A549 (cell line): ENCODE measurements at regions not wholly inside any gene's neighbourhood (a gene's known extent, or its start where the extent isn't known, plus 50 kb on each side); places are given as distances from the start of the nearest gene placed in this dataset.

Experiments used
- ATAC-seq, 2 experiments: fragments of 200-7000 bp in 1 of 2; fragments of >200 bp in 1 of 2; cut with Nextera tagmentation in 1 of 2; cut with Tn5 transposase in 1 of 2; 3 replicates each; pipeline versions ENCODE4 v1.8.0 to v1.9.1; 2018 to 2020; ENCODE audit warnings: mild to moderate bottlenecking in 1 of 2, moderate library complexity in 1 of 2
- CTCF ChIA-PET: fragments of 300-600 bp; sonication (Branson Sonifier 250); formaldehyde crosslinking; extraction: SDS; loops from one replicate; lab custom pipeline; 2021; ENCODE audit warnings: antibody characterized with exemption, inconsistent platforms; lab: Yijun Ruan, JAX
- POLR2A ChIA-PET: fragments of 350-600 bp; formaldehyde crosslinking; extraction: SDS; loops from one replicate; lab custom pipeline; 2021; ENCODE audit warnings: antibody characterized with exemption, inconsistent platforms; lab: Yijun Ruan, JAX
- DNase-seq, 2 experiments: peaks; one replicate each; pipeline versions ENCODE4 v3.0.0 to v3.0.0-alpha.2; 2011 to 2016; ENCODE audit warnings: low read depth in 1 of 2, low spot score in 1 of 2
- FAIRE-seq: peaks from 2 replicates; lab custom pipeline; 2011; peaks lifted over from hg19 to GRCh38; lab: Jason Lieb, UNC
- H3K27ac ChIP-seq, 2 experiments: fragments of >200 bp; sonication (Bioruptor Twin); formaldehyde crosslinking; 3 replicates each; pipeline ENCODE4 v1.5.1; 2016 to 2017
- H3K4me1 ChIP-seq: fragments of >200 bp; sonication (Bioruptor Twin); formaldehyde crosslinking; 3 replicates; pipeline ENCODE4 v1.6.1; 2016
- H3K4me2 ChIP-seq: fragments of >200 bp; sonication (Bioruptor Twin); formaldehyde crosslinking; 3 replicates; pipeline ENCODE4 v1.6.1; 2016
- H3K4me3 ChIP-seq: fragments of >200 bp; sonication (Bioruptor Twin); formaldehyde crosslinking; 3 replicates; pipeline ENCODE4 v1.5.1; 2016
- H3K9me3 ChIP-seq: fragments of >200 bp; sonication (Bioruptor Twin); formaldehyde crosslinking; 3 replicates; pipeline ENCODE4 v1.6.1; 2016
- BHLHE40 ChIP-seq: IDR thresholded peaks from 2 replicates; pipeline ENCODE4 v1.6.1; 2012; ENCODE audit warnings: low read depth, low read length, inconsistent platforms
- CBX2 ChIP-seq: fragments of 200-600 bp; sonication (generic); IDR thresholded peaks from 2 replicates; pipeline ENCODE4 v1.6.1; 2016; ENCODE audit warnings: low read depth, mild to moderate bottlenecking, borderline replicate concordance
- CEBPB ChIP-seq, 2 experiments: fragments of >200 bp in 1 of 2; sonication (Bioruptor Twin) in 1 of 2; formaldehyde crosslinking in 1 of 2; IDR thresholded peaks; 2 replicates each; pipeline ENCODE4 v1.6.1; 2012 to 2016
- CHD2 ChIP-seq: fragments of 150-350 bp; IDR thresholded peaks from 2 replicates; pipeline ENCODE4 v1.6.1; 2014; ENCODE audit warnings: low read length; ENCODE audit not compliant: partially characterized antibody
- EHF ChIP-seq: fragments of 250-450 bp; sonication (Bioruptor Pico); IDR thresholded peaks from 2 replicates; pipeline ENCODE4 v1.5.0; 2020; ENCODE audit warnings: mild to moderate bottlenecking
- ELK1 ChIP-seq: fragments of 150-350 bp; IDR thresholded peaks from 2 replicates; pipeline ENCODE4 v1.6.1; 2014; ENCODE audit warnings: low read depth, mild to moderate bottlenecking, low read length
- ESRRA ChIP-seq: fragments of 150-350 bp; IDR thresholded peaks from 2 replicates; pipeline ENCODE4 v1.6.1; 2014; ENCODE audit warnings: mild to moderate bottlenecking, low read length, borderline replicate concordance
- HDAC2 ChIP-seq: fragments of 200-600 bp; sonication (generic); IDR thresholded peaks from 2 replicates; pipeline ENCODE4 v1.6.1; 2016
- HOXB13 ChIP-seq: fragments of 250-450 bp; sonication (Bioruptor Pico); IDR thresholded peaks from 2 replicates; pipeline ENCODE4 v1.5.0; 2020; ENCODE audit warnings: low read depth, mild to moderate bottlenecking, moderate library complexity
- HOXB5 ChIP-seq: fragments of 250-450 bp; sonication (Bioruptor Pico); IDR thresholded peaks from 2 replicates; pipeline ENCODE4 v1.5.0; 2020; ENCODE audit warnings: mild to moderate bottlenecking, moderate library complexity
- JUN ChIP-seq, 2 experiments: fragments of >200 bp; sonication (Bioruptor Twin); formaldehyde crosslinking; IDR thresholded peaks; 2 replicates in 1 of 2; 3 replicates in 1 of 2; pipeline ENCODE4 v1.6.1; 2016 to 2017
- JUNB ChIP-seq: fragments of >200 bp; sonication (Bioruptor Twin); formaldehyde crosslinking; IDR thresholded peaks from 2 replicates; pipeline ENCODE4 v1.6.1; 2016
- MAZ ChIP-seq: fragments of 150-350 bp; IDR thresholded peaks from 2 replicates; pipeline ENCODE4 v1.6.1; 2014; ENCODE audit warnings: antibody characterized with exemption, low read depth, low read length, borderline replicate concordance
- PBX3 ChIP-seq: IDR thresholded peaks from 2 replicates; pipeline ENCODE4 v1.6.1; 2012
- PHF8 ChIP-seq: fragments of 200-600 bp; sonication (generic); IDR thresholded peaks from 2 replicates; pipeline ENCODE4 v1.6.1; 2016; ENCODE audit warnings: low read depth, mild to moderate bottlenecking, antibody characterized with exemption, moderate library complexity, borderline replicate concordance
- POLR2A ChIP-seq: IDR thresholded peaks from 2 replicates; pipeline ENCODE4 v1.6.1; 2012; ENCODE audit warnings: mild to moderate bottlenecking, low read length
- POLR2AphosphoS2 ChIP-seq: conservative IDR thresholded peaks from 2 replicates; pipeline ENCODE4 v1.6.1; 2012; ENCODE audit warnings: low read length, improper control_type of control experiment, inconsistent platforms
- RCOR1 ChIP-seq: fragments of 150-350 bp; IDR thresholded peaks from 2 replicates; pipeline ENCODE4 v1.6.1; 2014; ENCODE audit warnings: antibody characterized with exemption, low read length, low read depth
- SMC3 ChIP-seq: fragments of >200 bp; sonication (Bioruptor Twin); formaldehyde crosslinking; IDR thresholded peaks from 3 replicates; pipeline ENCODE4 v1.6.1; 2018; ENCODE audit warnings: inconsistent platforms
- ZSCAN20 ChIP-seq: fragments of 250-450 bp; sonication (Bioruptor Pico); IDR thresholded peaks from 2 replicates; pipeline ENCODE4 v1.8.0; 2022; ENCODE audit warnings: mild to moderate bottlenecking, moderate library complexity
- WGBS: methylation state at CpG from one replicate; pipeline ENCODE4 v1.1.6; 2017; ENCODE audit errors: missing lambda C conversion rate; 5-methylcytosine and 5-hydroxymethylcytosine counted together
- TF ChIP-seq, protein P1 (sequence below): fragments of 250-450 bp; sonication (Bioruptor Pico); IDR thresholded peaks from 2 replicates; pipeline ENCODE4 v1.5.0; 2021; ENCODE audit warnings: mild to moderate bottlenecking, moderate library complexity, borderline replicate concordance
- TF ChIP-seq, protein P2 (sequence below): fragments of >200 bp; sonication (Bioruptor Twin); formaldehyde crosslinking; IDR thresholded peaks from 2 replicates; pipeline ENCODE4 v1.6.1; 2016
- TF ChIP-seq, protein P3 (sequence below): fragments of 250-450 bp; sonication (Bioruptor Pico); IDR thresholded peaks from 2 replicates; pipeline ENCODE4 v1.5.0; 2020; ENCODE audit warnings: low read depth, mild to moderate bottlenecking, moderate library complexity
- TF ChIP-seq, protein P4 (sequence below): fragments of >200 bp; sonication (Bioruptor Twin); formaldehyde crosslinking; IDR thresholded peaks from 3 replicates; pipeline ENCODE4 v1.5.1; 2016
- TF ChIP-seq, protein P5 (sequence below): fragments of 200-600 bp; sonication (generic); IDR thresholded peaks from 2 replicates; pipeline ENCODE4 v1.6.1; 2016; ENCODE audit warnings: antibody characterized with exemption, mild to moderate bottlenecking, moderate library complexity

DNA sequence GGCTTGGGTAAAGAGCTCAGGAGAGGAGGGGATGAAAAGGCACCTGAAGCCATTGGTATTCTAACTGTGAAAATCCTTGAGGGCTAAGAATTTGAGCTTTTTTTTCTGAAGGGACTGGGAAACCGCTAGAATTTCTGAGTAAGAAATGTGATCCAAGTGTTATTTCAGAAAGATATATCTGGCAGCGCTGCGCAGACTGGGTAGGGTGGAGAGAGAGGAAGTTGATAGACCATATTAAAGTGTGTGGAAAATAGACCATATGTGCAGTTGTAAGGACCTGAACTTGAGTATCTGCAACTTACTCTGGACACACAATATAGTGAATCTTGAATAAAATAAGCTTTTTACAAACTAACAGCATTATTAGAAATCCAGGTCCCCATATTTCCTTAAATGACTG lies 427.4 kb downstream of the NDFIP2 start (continued):
- TF ChIP-seq, protein P1, sequence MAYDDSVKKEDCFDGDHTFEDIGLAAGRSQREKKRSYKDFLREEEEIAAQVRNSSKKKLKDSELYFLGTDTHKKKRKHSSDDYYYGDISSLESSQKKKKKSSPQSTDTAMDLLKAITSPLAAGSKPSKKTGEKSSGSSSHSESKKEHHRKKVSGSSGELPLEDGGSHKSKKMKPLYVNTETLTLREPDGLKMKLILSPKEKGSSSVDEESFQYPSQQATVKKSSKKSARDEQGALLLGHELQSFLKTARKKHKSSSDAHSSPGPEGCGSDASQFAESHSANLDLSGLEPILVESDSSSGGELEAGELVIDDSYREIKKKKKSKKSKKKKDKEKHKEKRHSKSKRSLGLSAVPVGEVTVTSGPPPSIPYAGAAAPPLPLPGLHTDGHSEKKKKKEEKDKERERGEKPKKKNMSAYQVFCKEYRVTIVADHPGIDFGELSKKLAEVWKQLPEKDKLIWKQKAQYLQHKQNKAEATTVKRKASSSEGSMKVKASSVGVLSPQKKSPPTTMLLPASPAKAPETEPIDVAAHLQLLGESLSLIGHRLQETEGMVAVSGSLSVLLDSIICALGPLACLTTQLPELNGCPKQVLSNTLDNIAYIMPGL (CRISPR knock-in tag) = no peak
- TF ChIP-seq EHF (CRISPR knock-in tag) (no peak), PHF8 (no peak), JUN (IDR thresholded peaks at IDR 0.05) (no peak), RCOR1 (no peak)
- TF ChIP-seq, protein P2, sequence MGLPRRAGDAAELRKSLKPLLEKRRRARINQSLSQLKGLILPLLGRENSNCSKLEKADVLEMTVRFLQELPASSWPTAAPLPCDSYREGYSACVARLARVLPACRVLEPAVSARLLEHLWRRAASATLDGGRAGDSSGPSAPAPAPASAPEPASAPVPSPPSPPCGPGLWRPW = no peak

GRCh38 chr13:79907527-79907926 lies 426.6 kb downstream of the NDFIP2 start:
- POLR2A ChIA-PET = no interaction called here

More at GRCh38 chr13:79907527-79907926, 426.6 kb downstream of the NDFIP2 start:
- H3K9me3 ChIP-seq = no peaks in the 10 kb centered on the region
- ATAC-seq = no peak
- no peak overlapping the region for H3K4me2 ChIP-seq
- CTCF ChIA-PET = no interaction called here
- TF ChIP-seq BHLHE40 (no peak), CHD2 (no peak), POLR2AphosphoS2 (no peak), SMC3 (no peak), HOXB5 (CRISPR knock-in tag) (no peak), PBX3 (no peak), CBX2 (no peak), ESRRA (no peak), POLR2A (no peak), ZSCAN20 (CRISPR knock-in tag) (no peak), HDAC2 (no peak), ELK1 (no peak), MAZ (no peak), CEBPB (IDR thresholded peaks at IDR 0.05) (no peak), JUNB (no peak), HOXB13 (CRISPR knock-in tag) (no peak)
- TF ChIP-seq, protein P2 = no peak
- TF ChIP-seq, protein P3, sequence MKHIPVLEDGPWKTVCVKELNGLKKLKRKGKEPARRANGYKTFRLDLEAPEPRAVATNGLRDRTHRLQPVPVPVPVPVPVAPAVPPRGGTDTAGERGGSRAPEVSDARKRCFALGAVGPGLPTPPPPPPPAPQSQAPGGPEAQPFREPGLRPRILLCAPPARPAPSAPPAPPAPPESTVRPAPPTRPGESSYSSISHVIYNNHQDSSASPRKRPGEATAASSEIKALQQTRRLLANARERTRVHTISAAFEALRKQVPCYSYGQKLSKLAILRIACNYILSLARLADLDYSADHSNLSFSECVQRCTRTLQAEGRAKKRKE (CRISPR knock-in tag) = no peak
- TF ChIP-seq, protein P4, sequence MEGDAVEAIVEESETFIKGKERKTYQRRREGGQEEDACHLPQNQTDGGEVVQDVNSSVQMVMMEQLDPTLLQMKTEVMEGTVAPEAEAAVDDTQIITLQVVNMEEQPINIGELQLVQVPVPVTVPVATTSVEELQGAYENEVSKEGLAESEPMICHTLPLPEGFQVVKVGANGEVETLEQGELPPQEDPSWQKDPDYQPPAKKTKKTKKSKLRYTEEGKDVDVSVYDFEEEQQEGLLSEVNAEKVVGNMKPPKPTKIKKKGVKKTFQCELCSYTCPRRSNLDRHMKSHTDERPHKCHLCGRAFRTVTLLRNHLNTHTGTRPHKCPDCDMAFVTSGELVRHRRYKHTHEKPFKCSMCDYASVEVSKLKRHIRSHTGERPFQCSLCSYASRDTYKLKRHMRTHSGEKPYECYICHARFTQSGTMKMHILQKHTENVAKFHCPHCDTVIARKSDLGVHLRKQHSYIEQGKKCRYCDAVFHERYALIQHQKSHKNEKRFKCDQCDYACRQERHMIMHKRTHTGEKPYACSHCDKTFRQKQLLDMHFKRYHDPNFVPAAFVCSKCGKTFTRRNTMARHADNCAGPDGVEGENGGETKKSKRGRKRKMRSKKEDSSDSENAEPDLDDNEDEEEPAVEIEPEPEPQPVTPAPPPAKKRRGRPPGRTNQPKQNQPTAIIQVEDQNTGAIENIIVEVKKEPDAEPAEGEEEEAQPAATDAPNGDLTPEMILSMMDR = no peak
- TF ChIP-seq, protein P5, sequence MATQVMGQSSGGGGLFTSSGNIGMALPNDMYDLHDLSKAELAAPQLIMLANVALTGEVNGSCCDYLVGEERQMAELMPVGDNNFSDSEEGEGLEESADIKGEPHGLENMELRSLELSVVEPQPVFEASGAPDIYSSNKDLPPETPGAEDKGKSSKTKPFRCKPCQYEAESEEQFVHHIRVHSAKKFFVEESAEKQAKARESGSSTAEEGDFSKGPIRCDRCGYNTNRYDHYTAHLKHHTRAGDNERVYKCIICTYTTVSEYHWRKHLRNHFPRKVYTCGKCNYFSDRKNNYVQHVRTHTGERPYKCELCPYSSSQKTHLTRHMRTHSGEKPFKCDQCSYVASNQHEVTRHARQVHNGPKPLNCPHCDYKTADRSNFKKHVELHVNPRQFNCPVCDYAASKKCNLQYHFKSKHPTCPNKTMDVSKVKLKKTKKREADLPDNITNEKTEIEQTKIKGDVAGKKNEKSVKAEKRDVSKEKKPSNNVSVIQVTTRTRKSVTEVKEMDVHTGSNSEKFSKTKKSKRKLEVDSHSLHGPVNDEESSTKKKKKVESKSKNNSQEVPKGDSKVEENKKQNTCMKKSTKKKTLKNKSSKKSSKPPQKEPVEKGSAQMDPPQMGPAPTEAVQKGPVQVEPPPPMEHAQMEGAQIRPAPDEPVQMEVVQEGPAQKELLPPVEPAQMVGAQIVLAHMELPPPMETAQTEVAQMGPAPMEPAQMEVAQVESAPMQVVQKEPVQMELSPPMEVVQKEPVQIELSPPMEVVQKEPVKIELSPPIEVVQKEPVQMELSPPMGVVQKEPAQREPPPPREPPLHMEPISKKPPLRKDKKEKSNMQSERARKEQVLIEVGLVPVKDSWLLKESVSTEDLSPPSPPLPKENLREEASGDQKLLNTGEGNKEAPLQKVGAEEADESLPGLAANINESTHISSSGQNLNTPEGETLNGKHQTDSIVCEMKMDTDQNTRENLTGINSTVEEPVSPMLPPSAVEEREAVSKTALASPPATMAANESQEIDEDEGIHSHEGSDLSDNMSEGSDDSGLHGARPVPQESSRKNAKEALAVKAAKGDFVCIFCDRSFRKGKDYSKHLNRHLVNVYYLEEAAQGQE = no peak
- H3K27ac ChIP-seq = no peak overlapping the region
- no peak overlapping the region for H3K4me3 ChIP-seq
- WGBS = 64% methylated on average over 1 of the region's 1 CpG
- FAIRE-seq = no peak
- H3K4me1 ChIP-seq = no peaks in the 10 kb centered on the region
- DNase-seq = no peak
